Activated CD4-positive, alpha-beta T cell treated with anti-CD3 and anti-CD28 coated beads, Interleukin-10, Interleukin-2, amounts not matched to agents 100 ng/mL and 50 ng/mL, durations not matched to agents 16 hours and 8 hours (primary cell): ENCODE measurements at regions not wholly inside any gene's neighbourhood (a gene's known extent, or its start where the extent isn't known, plus 50 kb on each side); places are given as distances from the start of the nearest gene placed in this dataset.
"Not testable (repeated sequence)": the region's sequence is repeated elsewhere in the genome, so short reads cannot be mapped to it uniquely, and the experiment has no call there.

Source experiments
- DNase-seq: peaks from one replicate; pipeline ENCODE4 v3.0.0-alpha.2; 2020

DNA sequence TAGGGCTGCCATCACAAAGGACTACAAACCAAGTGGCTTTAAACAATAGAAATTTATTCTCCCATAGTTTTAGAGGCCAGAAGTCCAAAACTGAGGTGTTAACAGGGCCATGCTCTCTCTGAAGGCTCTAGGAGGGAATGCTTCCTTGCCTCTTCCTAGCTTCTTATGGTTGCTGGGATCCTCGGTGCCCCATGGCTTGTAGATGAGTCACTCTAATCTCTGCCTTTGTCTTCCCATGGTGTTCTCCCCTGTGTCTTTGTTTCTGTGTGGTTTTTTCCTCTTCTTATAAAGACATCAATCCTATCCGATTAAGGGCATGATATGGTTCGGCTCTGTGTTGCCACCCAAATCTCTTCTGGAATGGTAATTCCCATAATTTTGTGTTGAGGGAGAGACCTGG is 178.8 kb upstream of the NREP start:
- DNase-seq, result no peak

- DNase-seq, result no peak
These were observed 178.0 kb upstream of the NREP start for GRCh38 chr5:111935009-111935408.

- no peak for DNase-seq
These were observed 177.5 kb upstream of the NREP start for GRCh38 chr5:111934511-111934910.

DNA sequence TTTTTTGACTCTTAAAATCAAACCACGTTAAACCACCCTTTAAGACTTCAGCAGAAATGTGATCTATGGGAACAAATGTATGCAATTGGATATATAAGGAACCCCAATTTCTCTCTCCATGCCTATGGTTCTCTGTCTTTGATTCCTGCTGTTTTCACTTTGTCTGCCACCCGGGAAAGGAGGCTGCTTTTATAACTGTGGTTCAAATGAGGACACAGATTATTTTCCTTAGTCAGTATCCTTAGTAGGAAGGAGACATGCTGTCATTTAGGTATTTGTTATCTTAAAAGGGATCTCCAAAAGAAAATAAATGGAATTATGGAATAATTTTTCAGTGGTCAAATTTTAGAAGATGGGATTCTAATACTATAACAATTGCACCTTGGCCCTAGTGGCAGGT is 176.1 kb upstream of the NREP start:
- no peak for DNase-seq

DNA sequence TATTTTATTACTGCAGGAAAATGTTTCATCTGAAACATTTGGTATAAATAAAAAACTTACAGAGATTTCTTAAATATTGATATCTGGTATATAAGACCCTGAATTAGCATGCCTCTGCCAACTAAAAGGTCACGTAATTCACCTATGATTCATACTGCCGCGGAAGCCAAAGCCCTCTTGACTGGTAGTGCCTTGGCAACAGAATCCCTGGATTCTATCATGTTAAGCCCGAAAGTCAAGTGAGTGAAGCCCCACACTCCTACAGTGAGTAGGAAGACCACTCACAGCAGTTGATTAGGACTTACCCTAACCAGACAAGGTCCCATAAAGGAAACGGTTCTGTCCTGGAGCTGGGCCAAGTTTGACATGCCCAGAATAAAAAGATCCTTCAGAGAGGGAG is 175.6 kb upstream of the NREP start:
- no peak for DNase-seq

GRCh38 chr5:111932199-111932598 is 175.2 kb upstream of the NREP start:
- no peak for DNase-seq

- DNase-seq, result no peak
These were observed 174.7 kb upstream of the NREP start for GRCh38 chr5:111931655-111932054.

GRCh38 chr5:111930905-111931461 is 174.0 kb upstream of the NREP start:
- no peak for DNase-seq

DNA sequence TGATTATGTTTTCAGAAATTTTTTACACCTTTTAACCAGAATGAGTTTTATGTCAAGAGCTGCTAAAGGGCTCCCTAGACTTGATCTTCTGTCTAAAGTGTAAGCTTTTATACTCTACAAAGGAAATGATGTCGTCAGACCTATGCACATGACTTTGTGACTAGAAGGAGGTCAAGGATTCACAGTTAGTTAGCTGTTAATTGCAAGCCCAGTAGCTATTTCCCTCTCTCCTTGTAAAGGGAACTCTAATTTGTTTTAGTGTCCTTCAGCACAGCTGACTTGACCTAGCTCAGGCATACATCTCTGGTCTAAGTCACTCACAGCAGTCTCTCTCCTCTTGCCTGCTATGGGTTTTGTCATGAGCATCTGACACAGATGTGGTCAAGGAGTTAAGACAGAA is 173.5 kb upstream of the NREP start:
- DNase-seq, result no peak

DNA sequence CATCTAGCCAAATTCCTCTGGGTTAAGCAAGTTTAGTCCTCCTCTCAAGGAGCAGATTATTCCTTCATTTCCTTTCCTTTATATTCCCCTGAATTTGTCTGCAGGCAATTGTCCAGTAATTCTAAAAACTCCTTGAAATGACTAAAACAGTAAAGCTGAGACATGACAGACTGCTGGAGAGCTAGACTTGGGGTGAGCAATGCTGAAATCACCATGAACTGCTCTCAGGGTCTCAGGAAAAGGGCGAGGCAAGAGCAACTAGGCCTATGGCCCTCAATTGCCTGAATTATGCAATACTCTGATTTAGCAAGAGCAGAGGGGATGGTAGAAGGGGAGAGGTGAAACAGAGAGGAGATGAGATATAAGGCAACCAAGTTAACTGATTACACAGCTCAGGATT is 172.9 kb upstream of the NREP start:
- no peak for DNase-seq

DNA sequence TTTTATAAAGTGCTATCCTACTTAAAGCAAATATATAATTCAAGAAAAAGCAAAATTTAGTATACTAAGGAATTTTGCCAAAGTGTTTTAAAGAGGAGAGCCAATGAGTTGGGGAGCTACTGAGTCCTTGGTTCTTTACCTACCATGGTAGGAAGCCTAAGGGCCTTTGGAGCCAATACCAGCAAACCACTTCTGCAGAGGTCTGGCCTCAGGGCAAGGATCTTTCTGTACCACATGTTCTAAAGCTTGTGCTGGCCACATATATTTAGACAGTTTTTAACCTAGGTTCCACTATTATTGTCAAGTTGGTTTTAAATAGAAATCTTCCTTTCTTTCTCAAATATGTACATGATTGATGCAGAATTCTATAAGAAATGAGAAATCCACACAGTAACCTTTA is 172.3 kb upstream of the NREP start:
- DNase-seq, result no peak

DNA sequence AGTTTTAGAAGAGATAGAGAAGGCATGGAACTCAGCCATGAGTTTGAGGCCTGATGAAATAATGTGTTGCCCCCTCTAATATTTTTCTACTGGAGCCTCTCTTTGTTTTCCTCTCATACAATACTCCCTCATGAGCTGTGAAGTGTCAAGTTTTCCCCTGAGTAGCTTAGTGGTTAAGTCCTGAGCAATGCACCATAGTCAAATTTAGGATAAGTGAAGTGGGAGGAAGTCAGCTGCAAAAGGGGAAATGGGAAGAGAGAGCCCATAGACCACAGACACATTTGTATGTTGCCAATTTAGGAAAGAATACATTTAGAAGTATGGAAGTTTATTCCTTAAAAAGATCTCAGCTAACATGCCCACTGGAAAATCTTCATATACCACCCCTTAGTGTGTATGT is 171.5 kb upstream of the NREP start:
- no peak for DNase-seq

- no peak for DNase-seq
These were observed 170.2 kb upstream of the NREP start for GRCh38 chr5:111927191-111927590.

GRCh38 chr5:111926026-111926425 is 169.0 kb upstream of the NREP start:
- DNase-seq, result no peak

- no peak for DNase-seq
These were observed 165.3 kb upstream of the NREP start for GRCh38 chr5:111922344-111922743.

GRCh38 chr5:111921691-111922090 is 164.7 kb upstream of the NREP start:
- DNase-seq, result not testable (repeated sequence)

DNA sequence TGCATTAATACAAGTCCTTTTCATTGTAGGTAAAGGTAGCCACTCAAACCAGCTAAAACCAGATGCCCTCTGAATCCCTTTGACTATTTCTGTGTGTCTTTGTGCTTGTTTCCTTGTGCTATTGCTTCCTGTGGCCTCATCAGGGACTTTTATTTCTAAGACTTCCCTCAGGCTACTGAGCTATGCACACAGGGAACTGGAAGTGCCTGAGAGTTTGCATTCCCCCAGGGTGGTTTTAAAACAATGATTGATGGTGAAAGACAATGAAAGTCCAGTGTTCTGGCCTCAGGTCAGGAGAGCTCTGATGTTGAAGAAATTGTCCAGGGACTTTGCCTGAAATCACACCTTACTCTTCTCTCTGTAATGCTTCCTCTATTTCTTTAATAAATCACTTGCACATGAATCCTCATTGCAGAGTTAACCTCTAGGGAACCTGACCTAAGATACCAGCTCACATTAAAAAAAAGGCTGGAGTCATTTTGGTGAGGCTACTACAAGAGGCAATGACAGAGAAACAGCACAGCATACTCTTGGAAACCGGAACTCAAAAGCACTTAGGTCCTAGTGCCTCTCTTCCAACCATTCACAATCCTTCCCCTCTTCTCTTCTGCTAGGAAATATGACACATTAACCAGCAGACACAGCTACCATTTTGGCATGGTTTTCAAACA is 158.1 kb upstream of the NREP start:
- no peak for DNase-seq

- DNase-seq, result no peak
These were observed 145.4 kb upstream of the NREP start for GRCh38 chr5:111902436-111902835.

DNA sequence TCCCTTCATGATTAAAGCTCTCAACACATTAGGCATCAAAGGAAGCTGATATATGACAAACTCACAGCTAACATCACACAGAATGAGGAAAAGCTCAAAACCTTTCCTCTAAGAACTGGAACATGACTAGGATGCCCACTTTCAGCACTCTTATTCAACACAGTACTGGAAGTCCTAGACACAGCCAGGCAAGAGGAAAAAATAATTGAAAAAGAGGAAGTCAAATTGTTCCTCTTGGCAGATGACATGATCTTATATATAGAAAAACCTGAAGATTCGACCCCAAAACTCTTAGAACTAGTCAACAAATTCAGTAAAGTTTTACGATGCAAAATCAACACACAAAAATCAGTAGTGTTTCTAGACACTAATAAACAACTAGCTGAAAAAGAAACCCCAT is 144.3 kb upstream of the NREP start:
- DNase-seq, result no peak

DNA sequence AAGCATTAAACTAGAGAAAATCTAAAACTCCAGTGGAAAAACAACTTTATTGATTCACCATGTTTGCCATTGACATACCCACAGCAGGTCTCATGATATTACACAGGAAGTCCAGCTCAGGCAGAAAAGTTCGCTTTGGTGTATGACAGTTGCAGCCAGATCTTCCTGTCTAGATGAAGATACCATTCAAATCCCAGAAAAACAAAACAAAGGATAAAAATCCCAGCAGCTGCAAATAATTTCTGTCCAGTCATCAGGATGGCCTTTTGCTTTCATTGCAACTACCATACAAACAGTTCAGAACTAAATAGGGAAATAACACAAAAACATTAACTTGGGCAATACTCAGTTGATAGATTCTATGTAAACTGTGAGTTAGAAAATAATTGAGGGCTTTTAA is 136.0 kb upstream of the NREP start:
- no peak for DNase-seq

DNA sequence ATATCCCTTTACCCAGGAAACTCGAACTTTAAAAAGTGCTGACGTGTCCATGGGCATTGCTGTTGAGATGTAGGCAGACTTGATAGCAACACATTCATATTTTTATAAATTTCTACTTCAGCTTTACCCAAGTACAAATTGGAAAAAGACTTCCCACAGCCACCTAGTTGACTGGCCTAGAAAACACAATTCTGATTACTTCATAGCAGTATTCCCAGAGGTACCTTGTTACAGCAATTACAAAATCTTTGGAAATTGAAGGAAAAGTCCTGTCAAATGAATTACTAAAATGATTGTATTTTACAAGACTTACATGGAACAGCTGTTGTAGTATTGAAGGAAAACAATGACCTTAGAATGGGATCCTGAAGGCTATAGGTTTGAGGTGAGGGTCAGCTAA is 130.7 kb upstream of the NREP start:
- no peak for DNase-seq

DNA sequence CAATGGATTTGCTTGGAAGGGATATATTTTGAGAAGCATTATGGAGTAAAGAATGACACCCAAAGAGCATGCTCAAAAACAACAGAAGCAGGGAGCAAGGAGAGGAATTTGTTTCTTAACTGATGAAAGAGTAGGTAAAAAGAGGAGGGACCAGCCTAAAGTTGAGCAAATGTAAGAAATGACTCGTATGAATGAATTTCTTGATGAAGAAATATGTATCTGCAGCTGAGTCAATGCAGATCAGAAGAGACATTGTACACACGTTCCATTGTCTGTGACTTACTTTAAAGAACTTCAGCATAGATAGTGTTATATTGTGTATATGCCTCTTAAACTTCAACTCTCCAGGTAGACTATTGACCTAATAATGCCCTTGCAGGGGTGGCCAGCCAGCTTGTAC is 112.7 kb upstream of the NREP start:
- DNase-seq, result no peak

DNA sequence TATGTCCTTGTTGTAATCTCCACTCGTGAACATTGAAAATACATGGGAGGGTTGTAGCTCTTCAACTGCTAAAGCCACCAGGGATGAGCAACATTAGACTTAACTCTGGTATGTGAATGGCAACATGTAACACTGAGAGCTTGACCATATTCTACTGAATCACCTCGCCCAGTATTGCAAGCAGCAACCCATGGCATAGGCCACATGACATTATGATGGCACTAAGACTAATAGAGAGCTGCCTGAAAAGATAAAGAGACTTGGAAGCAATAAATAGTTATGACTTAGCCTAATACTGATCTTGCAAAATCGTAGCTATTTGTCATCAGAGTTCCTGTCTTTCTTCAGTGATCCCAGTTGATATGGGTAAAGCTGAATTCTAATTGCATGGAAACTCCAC is 108.4 kb upstream of the NREP start:
- no peak for DNase-seq

GRCh38 chr5:111863801-111864200 is 106.8 kb upstream of the NREP start:
- DNase-seq, result no peak

GRCh38 chr5:111859533-111860270 is 102.7 kb upstream of the NREP start:
- no peak for DNase-seq
